CD4-positive, alpha-beta T cell (primary cell): ENCODE measurements at regions not wholly inside any gene's neighbourhood (a gene's known extent, or its start where the extent isn't known, plus 50 kb on each side); places are given as distances from the start of the nearest gene placed in this dataset.

Experiments used
- ATAC-seq: fragments of 200-7000 bp; cut with Tn5 transposase; one replicate; pipeline ENCODE4 v1.10.0; 2022; ENCODE audit warnings: mild to moderate bottlenecking; ENCODE audit not compliant: poor library complexity
- CTCF ChIA-PET: fragments of 350-600 bp; sonication (Branson Sonifier 250); formaldehyde crosslinking; loops from one replicate; lab custom pipeline; 2021; ENCODE audit warnings: antibody characterized with exemption, inconsistent platforms; lab: Charles Lee
- POLR2A ChIA-PET: fragments of 350-600 bp; sonication (Branson Sonifier 250); formaldehyde crosslinking; loops from one replicate; lab custom pipeline; 2021; ENCODE audit warnings: antibody characterized with exemption, inconsistent platforms; lab: Charles Lee
- DNase-seq, 14 experiments: peaks; one replicate each; pipeline ENCODE4 v3.0.0-alpha.2; 2013 to 2020; ENCODE audit warnings: mixed read lengths in 2 of 14
- H3K27ac ChIP-seq, 2 donors: one replicate each; pipeline versions ENCODE4 v1.5.1 to v1.7.0; 2013; ENCODE audit warnings: low read length in 2 of 2, low read depth in 1 of 2, mild to moderate bottlenecking in 1 of 2
- H3K27me3 ChIP-seq, 2 experiments: 1 replicate in 1 of 2; 2 replicates in 1 of 2; pipeline versions ENCODE4 v1.6.1 to v1.7.0; 2013; ENCODE audit warnings: low read length in 2 of 2, control low read depth in 1 of 2, mild to moderate bottlenecking in 1 of 2, moderate library complexity in 1 of 2; ENCODE audit not compliant: insufficient read depth in 2 of 2, control insufficient read depth in 1 of 2
- H3K36me3 ChIP-seq: one replicate; pipeline ENCODE4 v1.6.1; 2013; ENCODE audit warnings: low read length, control low read depth; ENCODE audit not compliant: insufficient read depth
- H3K4me1 ChIP-seq: one replicate; pipeline ENCODE4 v1.6.1; 2013; ENCODE audit warnings: low read length, control low read depth; ENCODE audit not compliant: insufficient read depth
- H3K4me3 ChIP-seq: one replicate; pipeline ENCODE4 v1.5.1; 2013; ENCODE audit warnings: mild to moderate bottlenecking, low read length, moderate library complexity
- H3K9me3 ChIP-seq, 2 experiments: 1 replicate in 1 of 2; 2 replicates in 1 of 2; pipeline versions ENCODE4 v1.6.1 to v1.7.0; 2013; ENCODE audit warnings: low read length in 2 of 2, mild to moderate bottlenecking in 2 of 2, control low read depth in 1 of 2, moderate library complexity in 1 of 2; ENCODE audit not compliant: control insufficient read depth in 1 of 2, insufficient read depth in 1 of 2
- H3K27ac Mint-ChIP-seq: one replicate; pipeline ENCODE4 v1.8.0; 2020; ENCODE audit warnings: mixed read lengths
- H3K27me3 Mint-ChIP-seq: one replicate; pipeline ENCODE4 v1.8.0; 2021; ENCODE audit warnings: mixed read lengths
- H3K36me3 Mint-ChIP-seq: one replicate; pipeline ENCODE4 v1.8.0; 2021; ENCODE audit warnings: low read depth, mixed read lengths
- H3K4me1 Mint-ChIP-seq: one replicate; pipeline ENCODE4 v1.8.0; 2021; ENCODE audit warnings: low read depth, mixed read lengths
- H3K4me3 Mint-ChIP-seq: one replicate; pipeline ENCODE4 v1.8.0; 2020; ENCODE audit warnings: mild to moderate bottlenecking, mixed read lengths
- H3K9me3 Mint-ChIP-seq: one replicate; pipeline ENCODE4 v1.8.0; 2020; ENCODE audit warnings: mixed read lengths
- intact Hi-C, 2 experiments: fragments of 100-400 bp; cut with DNase I in 1 of 2; cut with micrococcal nuclease in 1 of 2; formaldehyde crosslinking; loops; one replicate each; pipeline versions ENCODE4 v1.15.1 to v1.9.0; 2023 to 2025; cut with DNase I, micrococcal nuclease
- TF ChIP-seq, protein P1 (sequence below): fragments of 200-600 bp; IDR thresholded peaks from one replicate; pipeline ENCODE4 v1.8.0; 2022; ENCODE audit warnings: antibody characterized with exemption, mild to moderate bottlenecking

DNA sequence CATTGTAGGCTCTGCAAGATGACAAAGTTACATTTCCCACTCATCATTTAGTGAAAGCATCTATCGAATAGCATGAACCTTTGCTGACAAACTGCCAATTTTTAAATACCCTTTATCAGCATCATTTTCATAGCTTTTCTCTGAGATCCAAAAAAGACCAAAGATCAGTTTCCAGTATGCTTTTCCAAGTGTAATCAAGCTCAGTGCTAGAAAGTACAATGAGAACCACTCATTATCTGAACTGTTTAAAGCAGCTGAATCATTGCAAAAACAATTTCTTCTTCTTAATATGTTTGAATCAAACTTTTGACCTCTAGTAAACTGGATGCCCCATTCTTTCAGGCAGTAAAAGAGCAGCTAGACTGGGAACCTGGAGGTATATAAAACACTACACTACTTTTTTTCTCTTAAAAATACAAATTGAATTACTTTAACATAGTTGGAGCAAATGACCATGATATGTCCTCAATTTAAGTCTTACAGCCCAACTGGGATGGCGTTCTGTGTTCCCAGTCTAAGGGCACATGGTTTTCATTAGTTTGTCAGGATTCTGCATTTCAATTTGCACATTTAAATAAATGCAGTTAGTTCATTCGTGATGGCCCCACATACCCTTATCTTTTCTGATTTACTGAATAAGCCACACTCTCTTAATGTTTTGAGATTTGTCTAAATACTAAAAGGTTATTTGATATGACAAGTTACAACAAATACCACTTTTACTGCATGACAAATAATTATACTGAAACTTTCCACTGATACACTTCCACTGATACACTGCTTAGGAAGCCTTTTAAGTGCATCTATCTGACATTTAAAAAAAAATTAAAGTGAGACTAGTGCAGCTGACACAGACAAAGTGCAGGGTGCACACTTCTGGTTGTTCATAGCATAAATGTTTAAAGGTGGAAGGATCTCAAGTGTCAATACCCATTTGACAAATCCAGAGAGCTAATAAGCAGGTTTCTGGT is 146.0 kb upstream of the FRMD4B start:
- Histone ChIP-seq H3K4me3 (no peak overlapping the region), H3K27ac (no peak overlapping the region), H3K36me3 (no peaks in the 10 kb centered on the region), H3K27me3 (no peaks in the 10 kb centered on the region), H3K4me1 (no peaks in the 10 kb centered on the region), H3K9me3 (peaks cover 0 to 11% of the 10 kb centered on the region in 2 experiments)
- ATAC-seq = no peak
- ChIA-PET CTCF (no interaction called here), POLR2A (no interaction called here)
- TF ChIP-seq, protein P1, sequence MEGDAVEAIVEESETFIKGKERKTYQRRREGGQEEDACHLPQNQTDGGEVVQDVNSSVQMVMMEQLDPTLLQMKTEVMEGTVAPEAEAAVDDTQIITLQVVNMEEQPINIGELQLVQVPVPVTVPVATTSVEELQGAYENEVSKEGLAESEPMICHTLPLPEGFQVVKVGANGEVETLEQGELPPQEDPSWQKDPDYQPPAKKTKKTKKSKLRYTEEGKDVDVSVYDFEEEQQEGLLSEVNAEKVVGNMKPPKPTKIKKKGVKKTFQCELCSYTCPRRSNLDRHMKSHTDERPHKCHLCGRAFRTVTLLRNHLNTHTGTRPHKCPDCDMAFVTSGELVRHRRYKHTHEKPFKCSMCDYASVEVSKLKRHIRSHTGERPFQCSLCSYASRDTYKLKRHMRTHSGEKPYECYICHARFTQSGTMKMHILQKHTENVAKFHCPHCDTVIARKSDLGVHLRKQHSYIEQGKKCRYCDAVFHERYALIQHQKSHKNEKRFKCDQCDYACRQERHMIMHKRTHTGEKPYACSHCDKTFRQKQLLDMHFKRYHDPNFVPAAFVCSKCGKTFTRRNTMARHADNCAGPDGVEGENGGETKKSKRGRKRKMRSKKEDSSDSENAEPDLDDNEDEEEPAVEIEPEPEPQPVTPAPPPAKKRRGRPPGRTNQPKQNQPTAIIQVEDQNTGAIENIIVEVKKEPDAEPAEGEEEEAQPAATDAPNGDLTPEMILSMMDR = no peak
- Mint-ChIP-seq H3K4me3 (no peak overlapping the region), H3K9me3 (no peaks in the 10 kb centered on the region), H3K27me3 (peaks cover 5% of the 10 kb centered on the region), H3K27ac (no peak overlapping the region), H3K36me3 (no peaks in the 10 kb centered on the region), H3K4me1 (no peaks in the 10 kb centered on the region)
- intact Hi-C loops = no loop called here
- DNase-seq = no peak

DNA sequence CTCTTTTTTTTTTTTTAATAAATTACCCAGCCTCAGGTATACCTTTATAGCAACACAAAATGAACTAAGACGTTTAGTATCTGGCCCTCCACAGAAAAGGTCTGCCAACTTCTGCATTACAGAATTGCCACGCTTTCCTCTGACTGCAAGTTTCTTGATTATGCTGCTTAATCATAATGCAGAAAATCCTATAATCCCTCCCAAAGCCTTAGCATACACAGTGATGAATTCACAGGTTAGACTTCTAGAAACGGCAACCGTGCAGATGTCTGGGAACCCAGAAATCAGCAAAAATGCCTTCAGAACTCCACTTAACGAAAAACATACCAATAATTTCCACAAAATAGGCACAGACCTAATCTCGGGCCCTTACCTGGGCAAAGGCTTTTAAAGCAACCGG is 144.7 kb upstream of the FRMD4B start:
- Mint-ChIP-seq H3K4me1 (no peaks in the 10 kb centered on the region), H3K9me3 (no peaks in the 10 kb centered on the region)

DNA sequence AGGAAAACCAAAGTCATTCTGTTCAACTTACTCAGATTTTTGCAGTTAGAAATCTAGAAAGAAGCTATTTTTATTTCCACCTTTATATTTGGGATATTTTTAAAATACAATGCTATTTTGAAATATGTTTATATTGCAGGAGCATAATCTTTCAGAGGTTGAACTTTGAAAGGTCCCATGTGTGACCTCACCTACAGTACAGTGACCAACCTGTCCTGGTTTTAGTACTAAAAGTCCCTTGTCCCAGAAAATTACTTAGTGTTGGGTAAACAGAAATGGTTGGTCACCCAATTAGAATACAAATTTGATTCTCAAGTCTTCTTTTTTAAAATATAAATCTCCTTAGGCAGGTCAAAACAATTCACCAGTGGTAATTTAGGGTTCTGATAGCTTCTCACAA is 141.6 kb upstream of the FRMD4B start:
- POLR2A ChIA-PET = no interaction called here
- CTCF ChIA-PET = no interaction called here
- H3K4me3 Mint-ChIP-seq = no peak overlapping the region

More for the DNA sequence above, 144.7 kb upstream of the FRMD4B start:
- H3K27ac Mint-ChIP-seq = no peak overlapping the region
- Histone ChIP-seq H3K36me3 (no peaks in the 10 kb centered on the region), H3K9me3 (peaks cover 0 to 2% of the 10 kb centered on the region in 2 experiments), H3K4me3 (no peak overlapping the region), H3K27me3 (no peaks in the 10 kb centered on the region), H3K27ac (no peak overlapping the region), H3K4me1 (no peaks in the 10 kb centered on the region)
- peaks cover 5% of the 10 kb centered on the region for H3K27me3 Mint-ChIP-seq
- TF ChIP-seq, protein P1 = no peak
- CTCF ChIA-PET = no interaction called here
- DNase-seq (no peak), ATAC-seq (no peak)
- POLR2A ChIA-PET = no interaction called here
- H3K36me3 Mint-ChIP-seq = no peaks in the 10 kb centered on the region
- no peak overlapping the region for H3K4me3 Mint-ChIP-seq
- intact Hi-C loops = no loop called here

More for the DNA sequence above, 141.6 kb upstream of the FRMD4B start:
- H3K36me3 ChIP-seq = no peaks in the 10 kb centered on the region
- Mint-ChIP-seq H3K27me3 (no peaks in the 10 kb centered on the region), H3K36me3 (no peaks in the 10 kb centered on the region), H3K4me1 (no peaks in the 10 kb centered on the region), H3K9me3 (no peaks in the 10 kb centered on the region), H3K27ac (no peak overlapping the region)
- ATAC-seq = no peak
- TF ChIP-seq, protein P1 = no peak
- H3K9me3 ChIP-seq = peaks cover 0 to 4% of the 10 kb centered on the region in 2 experiments
- no peak for DNase-seq
- no peaks in the 10 kb centered on the region for H3K4me1 ChIP-seq
- H3K27ac ChIP-seq = no peak overlapping the region
- intact Hi-C loops = no loop called here
- H3K27me3 ChIP-seq = no peaks in the 10 kb centered on the region
- no peak overlapping the region for H3K4me3 ChIP-seq
